GM12878 (cell line): ENCODE measurements at regions not wholly inside any gene's neighbourhood (a gene's known extent, or its start where the extent isn't known, plus 50 kb on each side); places are given as distances from the start of the nearest gene placed in this dataset.

ENCODE experiments used
- ATAC-seq: fragments of 200-7000 bp; cut with Tn5 transposase; 3 replicates; pipeline ENCODE4 v1.9.1; 2020; ENCODE audit warnings: mild to moderate bottlenecking, moderate library complexity
- BruUV-seq: library from RNA; stranded (reverse); fragments of 400-500 nt; replicated peaks from 2 replicates; lab custom pipeline; 2021; lab: Mats Ljungman, UMichigan
- CTCF ChIA-PET: fragments of 300-600 bp; sonication (Branson Sonifier 250); formaldehyde crosslinking; extraction: SDS; loops from one replicate; lab custom pipeline; 2021; ENCODE audit warnings: inconsistent platforms; lab: Yijun Ruan, JAX
- POLR2A ChIA-PET: fragments of 350-600 bp; formaldehyde crosslinking; extraction: SDS; loops from one replicate; lab custom pipeline; 2021; ENCODE audit warnings: inconsistent platforms; lab: Charles Lee
- RAD21 ChIA-PET: fragments of 300-600 bp; sonication (Branson Sonifier 250); formaldehyde crosslinking; loops from one replicate; lab custom pipeline; 2023; ENCODE audit warnings: antibody characterized with exemption; ENCODE audit not compliant: unreplicated experiment; lab: Charles Lee
- SMC1A ChIA-PET: fragments of 300-600 bp; sonication (Branson Sonifier 250); formaldehyde crosslinking; loops from one replicate; lab custom pipeline; 2023; ENCODE audit not compliant: unreplicated experiment, uncharacterized antibody; lab: Charles Lee
- DNase-seq: peaks from one replicate; pipeline ENCODE4 v3.0.0-alpha.2; 2011; ENCODE audit warnings: low read depth, low spot score
- FAIRE-seq: peaks from 3 replicates; lab custom pipeline; 2011; peaks lifted over from hg19 to GRCh38; lab: Jason Lieb, UNC
- H2AFZ ChIP-seq: 2 replicates; pipeline ENCODE4 v1.6.0; 2011; ENCODE audit warnings: low read depth, low read length, control low read depth; ENCODE audit not compliant: control insufficient read depth
- H3K27ac ChIP-seq: 2 replicates; pipeline ENCODE4 v1.5.1; 2011; ENCODE audit warnings: control low read depth; ENCODE audit not compliant: control insufficient read depth, insufficient read depth
- H3K27me3 ChIP-seq, 2 experiments: replicated peaks in 1 of 2; 2 replicates each; pipeline versions ENCODE4 v1.6.0 to v1.6.1; 2011; ENCODE audit warnings: low read length in 1 of 2; ENCODE audit not compliant: control insufficient read depth in 2 of 2, insufficient read depth in 2 of 2
- H3K36me3 ChIP-seq, 2 experiments: 2 replicates each; pipeline ENCODE4 v1.5.1; 2011; ENCODE audit warnings: low read length in 1 of 2; ENCODE audit not compliant: control insufficient read depth in 2 of 2, insufficient read depth in 2 of 2
- H3K4me1 ChIP-seq: 2 replicates; pipeline ENCODE4 v1.6.1; 2011; ENCODE audit warnings: mild to moderate bottlenecking, low read length, moderate library complexity, mixed read lengths; ENCODE audit not compliant: control insufficient read depth, insufficient read depth
- H3K4me2 ChIP-seq: 2 replicates; pipeline ENCODE4 v1.6.0; 2011; ENCODE audit warnings: control low read depth; ENCODE audit not compliant: control insufficient read depth, insufficient read depth
- H3K4me3 ChIP-seq: fragments of 200-600 bp; sonication (generic); 2 replicates; pipeline ENCODE4 v1.5.1; 2016
- H3K79me2 ChIP-seq: 2 replicates; pipeline ENCODE4 v1.6.0; 2011; ENCODE audit warnings: low read length; ENCODE audit not compliant: control insufficient read depth, insufficient read depth
- H3K9ac ChIP-seq: 2 replicates; pipeline ENCODE4 v1.8.0; 2011; ENCODE audit warnings: low read length, control low read depth, mixed read lengths; ENCODE audit not compliant: control insufficient read depth, insufficient read depth
- H3K9me3 ChIP-seq: replicated peaks from 3 replicates; pipeline ENCODE4 v1.5.1; 2011; ENCODE audit warnings: mild to moderate bottlenecking, low read length; ENCODE audit not compliant: control insufficient read depth, insufficient read depth
- H4K20me1 ChIP-seq: 2 replicates; pipeline ENCODE4 v1.6.0; 2011; ENCODE audit not compliant: control insufficient read depth, insufficient read depth
- GATAD2B ChIP-seq: fragments of 450-650 bp; conservative IDR thresholded peaks from 2 replicates; pipeline ENCODE4 v1.6.1; 2017; ENCODE audit warnings: low read depth, mild to moderate bottlenecking, moderate library complexity
- RAD51 ChIP-seq: fragments of 450-650 bp; IDR thresholded peaks from 2 replicates; pipeline ENCODE4 v1.6.1; 2016; ENCODE audit warnings: moderate library complexity, mild to moderate bottlenecking, inconsistent platforms
- REST ChIP-seq: IDR thresholded peaks from 2 replicates; pipeline ENCODE4 v1.6.1; 2012; ENCODE audit warnings: mild to moderate bottlenecking, low read depth, low read length
- SP1 ChIP-seq: IDR thresholded peaks from one replicate; pipeline ENCODE4 v1.6.1; 2011; ENCODE audit warnings: low read depth, low read length
- ZNF24 ChIP-seq: fragments of 450-650 bp; IDR thresholded peaks from 2 replicates; pipeline ENCODE4 v1.6.1; 2017; ENCODE audit warnings: antibody characterized with exemption, mild to moderate bottlenecking
- ZNF274 ChIP-seq: IDR thresholded peaks from one replicate; pipeline ENCODE4 v1.8.0; 2011; ENCODE audit not compliant: insufficient read length, insufficient read depth
- WGBS: methylation state at CpG from one replicate; pipeline ENCODE4 v1.1.6; 2016; ENCODE audit warnings: low lambda C conversion rate; ENCODE audit not compliant: insufficient replicate concordance, insufficient coverage; ENCODE audit errors: missing lambda C conversion rate; 5-methylcytosine and 5-hydroxymethylcytosine counted together
- in situ Hi-C: fragments of 300-500 bp; cut with MboI; formaldehyde crosslinking; loops from 9 replicates; pipeline ENCODE4 v1.14.3; 2018; ENCODE audit warnings: mixed read lengths
- intact Hi-C: fragments of 100-400 bp; cut with micrococcal nuclease; formaldehyde crosslinking; loops from one replicate; pipeline ENCODE4 v1.14.2; 2022; ENCODE audit not compliant: unreplicated experiment
- TF ChIP-seq, protein P1 (sequence below): fragments of 450-650 bp; IDR thresholded peaks from 2 replicates; pipeline ENCODE4 v1.6.1; 2017; ENCODE audit warnings: antibody characterized with exemption, mild to moderate bottlenecking, moderate library complexity

DNA sequence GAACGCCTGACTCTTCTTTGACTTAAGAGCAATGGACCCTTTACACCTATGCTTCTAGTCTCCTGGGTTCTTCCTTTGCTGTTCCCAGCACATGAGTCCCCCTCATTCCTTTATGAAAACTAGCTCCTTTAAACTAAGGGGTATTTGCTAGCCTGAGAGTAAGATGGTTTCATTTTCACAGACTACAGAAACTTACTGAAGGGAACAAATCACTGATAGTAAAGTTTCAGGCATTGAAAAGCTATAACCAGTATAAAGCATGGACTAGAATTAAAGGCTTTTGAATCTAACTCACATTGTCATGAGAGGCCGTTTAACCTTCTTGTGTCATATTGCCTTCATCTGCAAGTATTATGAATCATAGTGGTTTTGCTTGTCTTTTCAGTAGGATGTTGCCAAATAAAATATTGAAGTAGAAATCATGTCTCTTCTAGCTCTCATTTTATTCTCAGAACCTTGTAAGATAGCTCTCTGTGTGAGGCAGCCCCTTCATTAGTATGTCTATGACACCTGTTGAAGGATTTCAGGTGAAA, 765.9 kb downstream of the NR2F2 start (continued):
- TF ChIP-seq ZNF274 (no peak), REST (no peak), SP1 (no peak), RAD51 (no peak), GATAD2B (no peak)
- TF ChIP-seq, protein P1, sequence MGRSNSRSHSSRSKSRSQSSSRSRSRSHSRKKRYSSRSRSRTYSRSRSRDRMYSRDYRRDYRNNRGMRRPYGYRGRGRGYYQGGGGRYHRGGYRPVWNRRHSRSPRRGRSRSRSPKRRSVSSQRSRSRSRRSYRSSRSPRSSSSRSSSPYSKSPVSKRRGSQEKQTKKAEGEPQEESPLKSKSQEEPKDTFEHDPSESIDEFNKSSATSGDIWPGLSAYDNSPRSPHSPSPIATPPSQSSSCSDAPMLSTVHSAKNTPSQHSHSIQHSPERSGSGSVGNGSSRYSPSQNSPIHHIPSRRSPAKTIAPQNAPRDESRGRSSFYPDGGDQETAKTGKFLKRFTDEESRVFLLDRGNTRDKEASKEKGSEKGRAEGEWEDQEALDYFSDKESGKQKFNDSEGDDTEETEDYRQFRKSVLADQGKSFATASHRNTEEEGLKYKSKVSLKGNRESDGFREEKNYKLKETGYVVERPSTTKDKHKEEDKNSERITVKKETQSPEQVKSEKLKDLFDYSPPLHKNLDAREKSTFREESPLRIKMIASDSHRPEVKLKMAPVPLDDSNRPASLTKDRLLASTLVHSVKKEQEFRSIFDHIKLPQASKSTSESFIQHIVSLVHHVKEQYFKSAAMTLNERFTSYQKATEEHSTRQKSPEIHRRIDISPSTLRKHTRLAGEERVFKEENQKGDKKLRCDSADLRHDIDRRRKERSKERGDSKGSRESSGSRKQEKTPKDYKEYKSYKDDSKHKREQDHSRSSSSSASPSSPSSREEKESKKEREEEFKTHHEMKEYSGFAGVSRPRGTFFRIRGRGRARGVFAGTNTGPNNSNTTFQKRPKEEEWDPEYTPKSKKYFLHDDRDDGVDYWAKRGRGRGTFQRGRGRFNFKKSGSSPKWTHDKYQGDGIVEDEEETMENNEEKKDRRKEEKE, result no peak

- CTCF ChIA-PET, result no interaction called here
- BruUV-seq, result no TSS peak
Observed at GRCh38 chr15:97099040-97099439, 768.5 kb downstream of the NR2F2 start.

More at GRCh38 chr15:97099040-97099439, 768.5 kb downstream of the NR2F2 start:
- TF ChIP-seq ZNF24, result no peak
- TF ChIP-seq REST, result peak; percentile 24; the same call in 1 of the 2 replicates
- Histone ChIP-seq H3K27ac (no peak overlapping the region), H2AFZ (no peak overlapping the region), H3K27me3 (no peaks in the 10 kb centered on the region), H3K4me3 (no peak overlapping the region), H3K4me2 (no peak overlapping the region), H3K9me3 (no peaks in the 10 kb centered on the region), H4K20me1 (no peaks in the 10 kb centered on the region), H3K9ac (no peak overlapping the region), H3K79me2 (no peaks in the 10 kb centered on the region), H3K36me3 (no peaks in the 10 kb centered on the region), H3K4me1 (no peaks in the 10 kb centered on the region)
- POLR2A ChIA-PET, result no interaction called here
- RAD21 ChIA-PET, result interaction anchor here (1.4 kb wide), 1 partner anchor 15 kb away, joined by 3 read pairs; no protein-coding TSS in a partner anchor
- FAIRE-seq (no peak), ATAC-seq (no peak), DNase-seq (no peak)
- in situ Hi-C loops (no loop called here), intact Hi-C loops (no loop called here)
- SMC1A ChIA-PET, result interaction anchor here (1.0 to 1.3 kb wide), 4 partner anchors 10 to 15 kb away, joined by 3 to 4 read pairs (median 3); no protein-coding TSS in a partner anchor
- whole genome bisulfite sequencing, result 29% methylated on average over 1 of the region's 1 CpG
